ENCODE measurements at regions not wholly inside any gene's neighbourhood (a gene's known extent, or its start where the extent isn't known, plus 50 kb on each side); places are given as distances from the start of the nearest gene placed in this dataset.

DNA sequence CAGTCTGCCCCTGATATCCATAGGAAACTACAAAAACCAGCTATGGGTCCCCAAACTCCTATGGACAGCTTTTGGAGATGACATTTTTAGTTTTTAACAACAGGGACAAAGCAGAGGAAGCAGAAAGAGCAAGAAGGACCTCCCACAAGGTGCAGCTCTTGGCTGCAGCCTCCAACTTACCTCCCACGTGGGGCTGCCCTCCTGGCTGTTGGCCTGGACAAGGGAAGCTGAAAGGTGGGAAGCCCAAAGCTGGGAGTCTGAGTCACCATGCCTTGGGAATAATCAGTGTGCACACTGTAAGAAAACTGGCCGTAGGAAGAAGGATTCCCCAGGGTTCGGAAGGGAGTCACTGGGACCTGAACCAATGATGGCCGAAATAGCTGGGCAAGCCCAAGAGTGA, 51.8 kb upstream of the PAX1 start:
- no peak for DNase-seq (ENCODE audit: low read depth)

DNA sequence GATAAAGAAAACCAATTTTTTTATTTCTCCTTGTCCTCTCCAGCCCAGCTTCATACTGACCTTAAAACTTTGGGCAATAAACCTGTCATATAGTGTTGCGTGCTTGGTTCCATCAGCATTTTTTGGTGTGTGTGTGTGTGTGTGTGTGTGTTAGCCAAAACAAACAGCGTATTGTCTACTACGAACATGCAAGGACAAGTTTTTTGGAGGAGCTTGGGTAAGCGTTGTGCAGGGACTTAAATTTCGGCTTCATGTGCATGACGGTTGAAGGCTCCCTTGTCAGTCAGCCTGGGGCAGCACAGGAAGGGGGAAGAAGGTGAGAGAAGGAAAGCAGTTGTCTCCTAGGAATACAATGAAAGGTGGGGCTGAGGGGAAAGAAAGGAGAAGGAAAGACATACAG, 62.0 kb upstream of the PAX1 start:
- DNase-seq (ENCODE audit: low read depth): no peak

DNA sequence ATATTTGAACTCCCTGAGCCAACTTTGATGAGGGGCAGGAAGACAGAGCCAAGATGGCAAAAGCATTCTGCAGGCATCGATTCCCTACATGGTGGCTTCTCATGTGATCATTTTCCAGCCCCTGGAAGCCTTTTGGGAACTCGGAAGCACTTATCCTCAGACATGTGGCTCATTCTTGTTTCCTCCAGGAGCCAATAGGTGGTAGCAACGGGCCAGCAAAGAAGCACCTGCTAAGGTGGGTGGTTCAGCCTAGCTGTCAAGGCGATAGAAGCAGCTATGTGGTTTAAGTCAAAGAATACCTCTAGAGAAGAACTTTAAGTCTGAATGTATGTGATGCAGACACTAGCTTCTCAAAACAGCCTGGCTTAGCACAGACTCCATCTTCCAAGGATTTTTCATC, 64.9 kb upstream of the PAX1 start:
- no peak for DNase-seq (ENCODE audit: low read depth)

DNA sequence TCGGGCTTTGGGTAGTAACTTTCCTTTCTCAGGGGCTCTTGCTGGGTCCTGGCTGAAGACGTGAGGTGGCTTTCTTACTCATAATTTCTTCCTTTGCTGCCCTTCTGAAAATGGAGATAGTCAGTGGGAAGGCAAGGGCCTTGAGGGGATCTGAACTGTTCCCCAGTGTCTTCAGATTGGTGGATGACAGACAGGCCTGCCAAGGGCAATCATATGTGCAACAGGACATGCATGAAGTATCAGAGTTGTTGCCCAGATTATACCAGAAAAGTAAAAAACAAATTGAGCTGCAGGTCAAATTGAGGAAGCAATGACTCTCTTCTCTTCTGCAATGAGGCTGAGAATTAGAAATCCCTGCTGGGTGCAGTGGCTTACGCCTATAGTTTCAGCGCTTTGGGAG, 71.6 kb upstream of the PAX1 start:
- no peak for DNase-seq (ENCODE audit: low read depth)

DNA sequence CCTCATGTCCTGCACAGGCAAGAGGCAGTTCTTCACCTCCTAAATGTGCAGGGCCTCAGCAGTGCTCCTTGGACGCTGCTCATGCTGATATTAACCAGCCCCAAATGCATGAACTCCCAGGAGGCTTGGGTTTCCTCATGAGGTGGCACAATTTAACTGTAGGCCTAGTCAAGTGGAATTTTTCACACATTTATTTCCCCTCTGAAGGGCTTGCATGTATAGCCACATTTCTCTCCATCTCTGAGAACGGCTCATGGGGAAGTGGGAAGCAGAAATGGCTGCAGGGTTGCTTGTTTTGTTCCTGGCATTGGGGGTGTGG, 72.8 kb upstream of the PAX1 start:
- DNase-seq (ENCODE audit: low read depth): no peak

DNA sequence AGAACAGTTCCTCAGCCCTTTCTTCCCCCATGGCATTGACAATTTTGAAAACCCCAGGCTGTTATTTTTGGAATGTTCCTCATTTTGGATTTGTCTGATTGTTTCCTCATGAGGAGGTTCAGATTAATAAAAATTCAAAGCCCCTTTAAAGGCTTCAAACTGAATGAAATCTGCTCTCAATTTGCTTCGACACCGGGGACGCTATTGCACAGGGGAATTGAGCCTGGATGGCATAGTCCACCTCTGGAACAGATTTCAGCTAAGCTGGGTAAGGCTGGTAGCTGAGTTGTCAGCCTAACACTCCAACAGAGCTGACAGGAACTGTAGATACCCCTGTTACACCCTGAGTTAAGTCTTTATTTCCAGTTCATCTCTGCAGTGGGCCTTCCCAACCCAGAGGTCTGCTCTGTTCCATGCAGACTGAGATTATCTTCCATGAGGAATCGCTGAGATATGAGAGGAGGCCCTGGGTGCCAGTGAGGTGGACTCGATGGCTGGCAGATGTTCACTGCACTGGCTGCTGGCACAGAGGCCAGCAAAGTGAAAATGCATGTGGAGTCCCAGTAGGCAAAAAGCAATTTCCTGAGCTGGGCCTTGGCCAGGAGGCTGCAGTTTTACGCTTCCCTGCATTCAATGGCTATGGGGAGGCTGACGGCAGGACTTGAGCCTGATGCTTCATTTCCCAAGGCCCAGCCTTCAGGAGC, 73.3 kb upstream of the PAX1 start:
- DNase-seq (ENCODE audit: low read depth): no peak

DNA sequence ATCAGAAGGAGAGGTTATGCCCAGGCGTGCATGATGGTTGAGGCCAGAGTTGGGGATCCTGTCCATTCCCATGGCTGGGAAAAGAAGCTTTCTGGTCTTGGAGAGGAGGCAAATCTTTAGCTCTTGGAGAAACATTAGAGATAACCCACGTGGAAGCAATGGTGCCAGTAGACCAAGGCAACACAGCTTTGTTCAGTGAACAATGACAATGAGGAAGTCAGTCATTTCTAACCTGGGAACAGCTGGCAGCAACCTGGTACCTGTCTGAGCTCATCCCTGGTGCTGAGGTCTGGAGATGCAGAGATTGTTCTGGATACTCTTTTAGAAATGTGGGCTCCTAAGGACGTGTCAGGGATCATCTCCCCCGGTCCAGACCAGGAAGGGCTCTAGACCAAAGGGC, 76.7 kb upstream of the PAX1 start:
- DNase-seq (ENCODE audit: low read depth): no peak

DNA sequence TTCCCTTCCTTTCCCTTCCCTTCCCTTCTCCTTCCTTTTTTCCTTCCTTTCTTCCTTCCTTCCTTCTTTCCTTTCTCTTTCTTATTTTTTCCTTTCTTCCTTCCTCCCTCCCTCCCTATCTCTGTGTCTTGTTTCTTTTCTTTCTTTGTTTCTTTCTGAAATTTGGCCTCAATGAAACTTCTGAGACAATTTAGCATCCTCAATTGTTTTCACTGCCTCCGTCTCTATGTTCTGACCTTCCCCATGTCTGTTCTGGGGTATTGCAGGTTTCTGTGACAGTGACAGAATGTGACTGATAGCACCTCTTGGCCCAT, 81.7 kb upstream of the PAX1 start:
- DNase-seq (ENCODE audit: low read depth): no peak

DNA sequence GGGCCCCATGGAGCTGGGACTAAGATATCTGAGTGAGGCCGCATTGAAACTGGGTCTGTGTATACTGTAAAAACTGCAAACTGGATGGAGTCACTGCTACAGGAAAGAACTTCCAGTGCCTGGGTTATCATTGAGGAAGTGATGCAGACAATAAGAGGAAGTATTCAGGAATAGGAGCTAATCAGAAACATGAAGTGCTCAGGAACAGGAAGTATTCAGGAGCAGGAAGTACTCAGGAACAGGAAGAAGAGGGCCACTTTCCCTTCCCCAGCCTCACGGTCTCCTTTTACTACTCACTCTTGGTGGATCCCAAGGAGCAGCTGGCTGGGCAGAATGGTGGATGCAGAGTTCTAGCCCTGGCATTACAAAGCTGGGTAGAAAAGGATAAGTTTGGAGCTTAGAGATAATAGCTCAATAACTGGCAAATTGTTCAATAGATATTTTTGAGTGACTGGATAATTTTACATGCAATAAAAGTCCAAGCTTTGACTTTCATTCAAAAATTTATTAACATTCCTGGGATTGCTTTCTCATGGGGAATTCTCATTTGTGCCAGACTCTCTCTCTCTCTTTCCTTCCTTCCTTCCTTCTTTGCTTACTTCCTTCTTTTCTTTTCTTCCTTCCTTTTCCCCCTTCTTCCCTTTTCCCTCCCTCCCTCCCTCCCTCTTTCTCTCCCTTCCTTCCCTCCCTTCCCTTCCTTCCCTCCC, 82.2 kb upstream of the PAX1 start:
- no peak for DNase-seq (ENCODE audit: low read depth)

DNA sequence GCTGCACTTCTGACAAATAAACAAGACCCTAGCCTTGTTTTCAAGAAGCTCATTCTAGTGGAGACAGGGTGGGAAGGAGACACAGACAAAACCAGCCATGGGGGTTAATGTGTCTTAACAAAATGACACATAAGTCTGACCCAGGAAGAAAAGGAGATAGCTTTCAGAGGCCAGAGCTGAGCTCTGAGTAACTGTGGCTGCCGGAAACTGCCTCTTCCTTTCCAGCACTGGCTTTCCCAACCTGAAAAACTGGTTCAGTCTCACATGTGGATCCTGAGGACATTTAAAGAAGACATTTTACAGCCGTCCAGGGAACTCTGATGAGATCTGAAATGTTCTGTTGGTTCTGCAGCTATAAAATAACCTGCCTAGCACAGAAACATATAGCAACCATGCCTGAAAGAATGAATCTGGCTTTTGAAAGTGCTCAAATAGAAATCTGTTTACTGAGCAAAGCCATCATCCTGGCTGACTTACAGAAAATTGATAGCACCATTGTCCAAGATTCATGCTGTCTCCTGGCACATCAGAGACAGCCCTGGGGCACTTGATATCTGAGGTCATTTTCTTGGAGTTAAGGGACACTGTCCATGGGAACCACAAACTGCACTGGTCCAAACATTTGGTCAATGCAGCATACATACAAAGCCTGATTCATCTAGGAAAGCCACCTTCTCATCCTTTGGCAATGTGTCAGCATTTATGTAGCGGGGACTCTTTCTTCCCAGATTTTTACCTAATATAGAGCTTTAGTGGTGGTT, 83.2 kb upstream of the PAX1 start:
- no peak for DNase-seq (ENCODE audit: low read depth)

DNA sequence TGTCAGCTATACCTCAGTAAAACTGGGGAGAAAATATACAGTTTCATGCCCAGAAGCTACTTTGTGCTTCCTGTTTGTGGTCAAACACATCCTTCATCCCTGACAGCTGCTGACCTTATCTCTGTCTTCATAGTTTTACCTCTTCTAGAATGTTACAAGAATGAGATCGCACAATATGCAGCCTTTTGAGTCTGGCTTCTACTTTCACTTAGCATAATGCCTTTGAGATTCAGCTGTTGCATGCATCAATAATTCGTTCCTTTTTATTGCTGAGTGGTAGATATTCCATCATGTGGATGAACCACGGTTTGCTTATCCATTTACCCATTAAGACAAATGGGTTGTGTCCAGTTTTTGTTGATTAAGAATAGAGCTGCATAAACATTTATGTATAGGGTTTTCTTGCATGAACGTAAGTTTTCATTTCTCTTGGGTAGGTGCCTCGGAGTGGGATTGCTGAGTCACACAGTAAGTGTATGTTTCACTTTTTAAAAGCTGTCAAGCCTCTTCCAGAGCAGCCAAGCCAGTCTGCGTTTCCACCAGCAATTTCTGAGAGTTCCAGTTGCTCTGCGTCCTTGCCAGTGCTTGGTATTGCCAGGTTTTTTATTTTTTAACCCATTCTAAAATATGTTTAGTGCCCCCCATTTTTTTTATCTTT, 86.6 kb upstream of the PAX1 start:
- DNase-seq (ENCODE audit: low read depth): no peak

DNA sequence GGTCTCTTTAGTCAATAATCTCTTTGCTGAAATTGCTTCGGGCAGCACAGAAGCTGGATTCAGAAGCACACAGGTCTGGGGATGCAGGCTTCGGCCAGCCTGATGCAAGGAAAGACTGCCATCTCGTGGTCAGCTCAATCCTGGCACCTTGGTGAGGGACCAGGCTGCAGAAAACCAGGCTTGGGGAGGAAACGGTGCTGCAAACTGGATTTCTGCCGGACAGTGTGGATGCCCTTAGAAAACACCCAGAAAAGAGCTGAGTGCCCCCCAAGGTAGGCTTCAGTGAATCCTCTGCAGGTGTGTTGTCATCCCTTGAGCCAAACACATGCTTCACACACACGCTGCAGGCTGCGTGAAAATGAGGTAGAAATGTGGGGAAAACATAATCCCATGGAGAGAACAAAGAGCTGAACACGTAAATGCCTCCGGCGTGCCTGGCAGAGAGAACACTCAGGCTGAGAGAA, 89.8 kb upstream of the PAX1 start:
- peak; percentile 24 for DNase-seq (ENCODE audit: low read depth)

DNA sequence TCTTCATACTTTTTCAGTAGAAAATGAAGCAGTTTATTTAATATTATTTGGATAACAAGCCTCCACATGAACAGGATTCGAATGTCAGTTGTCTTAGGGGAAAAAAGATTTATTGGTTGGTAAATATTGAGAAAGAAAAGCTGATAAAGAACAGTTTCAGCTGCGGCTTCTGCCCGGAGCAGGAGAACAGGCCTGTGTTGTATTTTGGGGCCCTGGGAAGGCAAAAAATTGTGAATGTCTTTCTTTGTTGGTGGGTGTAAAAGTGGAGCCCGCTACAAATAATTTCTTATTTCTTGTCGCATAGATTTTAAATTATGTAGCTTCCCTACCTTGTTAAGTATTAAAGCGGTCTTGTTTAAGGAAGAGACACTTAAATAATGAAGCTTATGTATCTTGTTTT, 90.5 kb upstream of the PAX1 start:
- no peak for DNase-seq (ENCODE audit: low read depth)

DNA sequence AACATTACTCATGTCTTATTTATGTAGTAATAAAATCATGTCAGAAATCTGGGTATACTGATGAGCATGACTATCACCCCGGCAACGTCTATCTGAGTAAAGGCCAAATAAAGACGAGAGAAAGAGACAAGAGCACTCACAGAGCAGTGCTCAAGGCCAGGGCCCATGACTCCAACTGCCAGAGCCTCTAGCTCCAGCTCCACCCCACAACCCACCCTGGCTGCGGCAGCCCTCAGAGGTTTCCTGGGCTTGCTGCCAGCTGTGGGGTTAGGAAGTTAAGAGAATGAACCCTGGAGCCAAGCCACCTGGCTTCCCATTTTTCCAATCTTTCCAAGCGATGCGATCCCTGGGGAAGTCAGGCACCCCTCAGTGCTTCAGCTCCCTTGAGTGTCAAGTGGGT, 92.0 kb upstream of the PAX1 start:
- DNase-seq (ENCODE audit: low read depth): no peak

DNA sequence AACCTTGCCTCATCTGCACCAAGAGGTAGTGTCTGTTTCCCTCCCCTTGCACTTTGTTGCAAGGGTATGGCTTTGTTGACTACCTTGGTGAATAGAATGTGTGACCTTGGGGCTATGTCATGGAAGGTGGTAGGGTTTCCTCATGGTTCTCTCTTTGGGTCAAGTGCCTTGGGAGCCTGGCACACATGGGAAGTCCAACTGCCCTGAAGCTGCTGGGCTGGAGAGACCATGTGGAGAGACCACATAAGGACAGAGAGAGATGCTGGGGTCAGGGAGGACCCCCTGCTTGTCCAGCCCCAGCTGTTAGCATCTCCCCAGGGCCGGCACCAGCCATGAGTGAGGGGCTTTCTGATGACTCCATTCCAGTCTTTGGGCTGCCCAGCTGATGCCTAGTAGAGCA, 95.5 kb upstream of the PAX1 start:
- DNase-seq (ENCODE audit: low read depth): no peak

DNA sequence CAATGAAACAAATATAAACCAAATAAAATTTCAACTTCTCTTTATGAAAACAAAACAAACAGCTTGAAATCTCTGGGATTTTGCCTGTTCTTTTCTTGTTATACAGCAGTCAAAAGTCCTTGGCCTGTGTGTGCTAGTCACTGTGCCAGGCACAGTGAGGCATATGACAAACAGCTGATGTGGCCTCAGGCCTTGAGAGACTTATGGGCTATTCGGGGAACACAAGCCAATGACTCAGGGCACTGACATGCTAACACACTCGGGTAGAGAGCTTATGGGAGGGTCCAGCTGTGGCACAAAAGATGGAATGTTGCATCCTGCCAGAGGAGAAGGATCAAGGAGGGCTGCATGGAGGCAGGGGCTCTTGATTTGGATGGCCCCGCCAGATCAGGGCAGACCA, 95.4 kb upstream of the NKX2-2 start:
- DNase-seq (ENCODE audit: low read depth): no peak

DNA sequence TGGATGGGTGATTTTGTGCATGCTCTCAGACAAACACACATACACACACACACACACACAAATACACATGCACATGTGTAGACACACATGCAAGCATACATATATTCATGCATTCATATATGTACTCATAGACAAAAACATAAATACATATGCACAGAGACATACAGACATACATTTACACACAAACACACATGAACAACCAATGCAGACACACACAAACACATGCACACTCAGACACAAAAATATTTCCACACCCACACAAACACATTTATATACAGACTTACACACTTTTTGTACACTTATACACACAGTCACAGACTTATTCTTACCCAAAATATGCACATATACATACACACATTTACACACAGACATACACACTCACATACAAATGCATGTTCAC, 94.9 kb upstream of the NKX2-2 start:
- DNase-seq (ENCODE audit: low read depth): no peak

DNA sequence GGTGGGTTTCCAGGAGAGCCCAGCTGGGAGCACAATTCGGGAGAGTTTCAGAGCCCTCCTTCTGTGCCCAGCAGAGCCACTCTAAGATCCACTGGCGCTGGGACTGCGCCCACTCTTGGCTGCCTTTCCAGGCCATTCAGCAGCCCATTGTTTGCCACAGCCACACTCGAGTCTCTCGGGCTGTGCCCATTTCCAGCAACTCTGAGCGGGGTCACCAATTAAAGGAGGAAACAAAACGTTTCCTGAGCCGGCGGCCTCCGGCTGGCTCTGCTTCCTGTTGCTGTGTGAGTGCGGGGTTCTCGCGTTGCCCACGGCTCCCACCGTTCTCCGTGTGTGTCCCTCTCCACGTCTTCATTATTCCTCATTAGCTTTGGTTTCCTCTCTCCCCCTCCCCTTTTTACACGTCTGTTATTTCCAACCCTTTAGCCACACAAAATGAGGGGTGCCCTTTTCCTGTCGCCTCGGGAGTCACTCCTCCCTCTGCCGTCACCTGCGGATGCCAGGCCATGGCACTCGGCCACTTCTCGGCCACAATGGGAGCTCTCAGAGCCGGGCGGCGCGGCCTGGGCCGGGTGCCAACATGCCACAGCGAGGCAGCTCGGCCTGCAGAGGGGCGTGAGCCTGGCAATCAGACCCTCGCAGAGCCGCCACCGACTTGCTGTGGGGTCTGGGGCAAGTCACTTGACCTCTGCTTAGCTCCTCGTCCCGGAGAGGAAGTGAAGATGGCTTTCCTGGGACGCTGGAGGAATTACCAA, 94.3 kb upstream of the NKX2-2 start:
- no peak for DNase-seq (ENCODE audit: low read depth)

DNA sequence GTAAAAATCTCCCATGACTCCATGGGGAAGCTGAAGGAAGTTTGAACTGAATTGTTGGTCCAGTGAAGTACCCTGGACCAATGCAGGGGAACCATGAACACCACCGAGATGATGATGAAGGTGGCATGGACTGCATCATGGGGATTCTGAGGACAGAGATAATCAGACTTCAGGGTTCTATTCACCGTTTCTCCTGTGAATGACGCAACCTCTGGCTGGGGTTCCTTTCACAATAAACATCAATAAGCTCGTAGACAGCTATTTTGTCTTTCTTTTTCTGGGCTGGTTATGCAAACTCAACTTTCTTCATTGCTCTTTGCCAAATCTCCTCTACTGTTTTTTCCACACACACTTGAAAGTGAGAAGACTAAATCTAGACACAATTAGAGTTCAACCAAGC, 87.9 kb upstream of the NKX2-2 start:
- DNase-seq (ENCODE audit: low read depth): no peak

DNA sequence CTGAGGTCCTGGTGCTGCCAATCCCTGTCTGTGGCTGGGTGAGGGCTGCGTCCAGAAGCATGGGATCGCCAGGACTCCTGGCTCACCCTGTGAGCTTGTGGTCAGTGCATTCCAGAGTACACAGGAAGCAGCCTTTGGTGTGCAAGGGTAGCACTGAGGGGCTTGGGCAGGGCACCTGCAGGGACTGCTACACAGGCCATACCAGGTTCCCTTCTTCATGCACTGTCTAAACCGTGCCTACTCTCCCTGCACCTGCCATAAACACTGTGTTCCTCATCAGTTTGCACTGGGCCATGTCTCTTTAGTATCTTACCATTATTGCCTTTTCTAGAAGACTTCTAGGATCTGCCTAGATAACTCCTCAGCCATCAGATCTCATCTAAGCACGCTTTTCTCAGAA, 72.8 kb upstream of the NKX2-2 start:
- no peak for DNase-seq (ENCODE audit: low read depth)

DNA sequence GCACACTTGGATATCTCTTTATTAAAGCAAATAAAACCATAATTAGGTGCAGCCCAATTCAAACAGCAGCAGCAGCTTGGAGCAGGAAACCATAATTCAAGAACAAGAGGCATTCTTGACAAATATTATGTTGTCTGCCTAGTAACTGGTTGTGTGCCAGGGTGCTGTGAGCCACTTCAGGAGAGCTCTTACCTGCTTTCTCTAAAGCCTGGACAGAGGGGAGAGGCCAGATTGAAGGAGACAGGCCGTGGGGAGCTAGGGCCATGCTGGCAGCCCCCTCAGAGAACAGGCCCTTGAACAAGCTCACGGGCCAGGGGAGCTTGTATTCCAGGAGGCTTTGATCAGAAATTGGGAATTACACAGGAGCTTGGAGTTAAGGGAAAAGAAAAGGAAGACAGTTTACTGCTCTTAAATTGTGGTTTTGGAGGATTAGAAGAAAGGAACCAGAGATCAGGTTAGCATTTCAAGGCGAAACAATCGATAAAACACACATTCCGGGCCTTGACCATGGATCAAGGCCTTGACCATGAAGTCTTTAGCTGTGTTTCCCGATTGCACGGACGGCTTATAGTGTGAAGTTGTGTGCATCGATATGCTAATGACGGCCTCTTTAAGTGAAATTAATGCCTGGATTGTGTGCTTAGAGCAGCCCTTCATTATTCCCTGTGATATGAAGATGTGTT, 69.8 kb upstream of the NKX2-2 start:
- no peak for DNase-seq (ENCODE audit: low read depth)

Measured in forelimb muscle (tissue), 1 donor.